WTC11 (cell line): ENCODE measurements at regions not wholly inside any gene's neighbourhood (a gene's known extent, or its start where the extent isn't known, plus 50 kb on each side); places are given as distances from the start of the nearest gene placed in this dataset.

Experiments used
- CBFB ChIP-seq: sonication (generic); formaldehyde crosslinking; IDR thresholded peaks from 2 replicates; pipeline ENCODE4 v1.8.1; 2022; ENCODE audit warnings: mild to moderate bottlenecking, low read depth, missing genetic modification reagents
- ESRRA ChIP-seq: sonication (generic); formaldehyde crosslinking; IDR thresholded peaks from 2 replicates; pipeline ENCODE4 v1.8.1; 2022; ENCODE audit warnings: mild to moderate bottlenecking, missing genetic modification reagents, borderline replicate concordance
- ETV6 ChIP-seq: sonication (generic); formaldehyde crosslinking; IDR thresholded peaks from 2 replicates; pipeline ENCODE4 v1.8.1; 2022; ENCODE audit warnings: mild to moderate bottlenecking, missing genetic modification reagents
- FOXK1 ChIP-seq: sonication (generic); formaldehyde crosslinking; IDR thresholded peaks from 2 replicates; pipeline ENCODE4 v1.8.0; 2022; ENCODE audit warnings: mild to moderate bottlenecking, moderate library complexity, missing genetic modification reagents
- GABPB1 ChIP-seq: sonication (generic); formaldehyde crosslinking; IDR thresholded peaks from 2 replicates; pipeline ENCODE4 v1.8.1; 2023; ENCODE audit warnings: mild to moderate bottlenecking, missing genetic modification reagents
- HMGA2 ChIP-seq: fragments of 250-450 bp; sonication (Bioruptor Pico); IDR thresholded peaks from 2 replicates; pipeline ENCODE4 v1.4.0; 2021; ENCODE audit warnings: mild to moderate bottlenecking, moderate library complexity
- JAZF1 ChIP-seq: fragments of 250-450 bp; sonication (Bioruptor Pico); IDR thresholded peaks from 2 replicates; pipeline ENCODE4 v1.9.0; 2021; ENCODE audit warnings: moderate library complexity, mild to moderate bottlenecking, inconsistent platforms
- MYBL2 ChIP-seq: sonication (generic); formaldehyde crosslinking; IDR thresholded peaks from 2 replicates; pipeline ENCODE4 v1.8.1; 2023; ENCODE audit warnings: mild to moderate bottlenecking, moderate library complexity, missing genetic modification reagents
- NFE2L1 ChIP-seq: sonication (generic); formaldehyde crosslinking; IDR thresholded peaks from 2 replicates; pipeline ENCODE4 v1.8.1; 2023; ENCODE audit warnings: missing genetic modification reagents
- SMAD4 ChIP-seq: sonication (generic); formaldehyde crosslinking; IDR thresholded peaks from 2 replicates; pipeline ENCODE4 v1.8.0; 2022; ENCODE audit warnings: mild to moderate bottlenecking, missing genetic modification reagents
- ZNF263 ChIP-seq: sonication (generic); formaldehyde crosslinking; IDR thresholded peaks from 2 replicates; pipeline ENCODE4 v1.8.1; 2022; ENCODE audit warnings: low read depth, mild to moderate bottlenecking, moderate library complexity, missing genetic modification reagents
- ZNF671 ChIP-seq: fragments of 250-450 bp; sonication (Bioruptor Pico); IDR thresholded peaks from 2 replicates; pipeline ENCODE4 v1.8.0; 2021; ENCODE audit warnings: mild to moderate bottlenecking
- TF ChIP-seq, protein P1 (sequence below): sonication (generic); formaldehyde crosslinking; IDR thresholded peaks from 2 replicates; pipeline ENCODE4 v1.8.0; 2022; ENCODE audit warnings: mild to moderate bottlenecking, missing genetic modification reagents
- TF ChIP-seq, protein P2 (sequence below): fragments of 250-450 bp; sonication (Bioruptor Pico); IDR thresholded peaks from 2 replicates; pipeline ENCODE4 v1.8.0; 2021; ENCODE audit warnings: mild to moderate bottlenecking
- TF ChIP-seq, protein P3 (sequence below): sonication (generic); formaldehyde crosslinking; IDR thresholded peaks from 2 replicates; pipeline ENCODE4 v1.8.1; 2023; ENCODE audit warnings: mild to moderate bottlenecking, missing genetic modification reagents, borderline replicate concordance
- TF ChIP-seq, protein P4 (sequence below): fragments of 250-450 bp; sonication (Bioruptor Pico); IDR thresholded peaks from 2 replicates; pipeline ENCODE4 v1.9.0; 2021; ENCODE audit warnings: mild to moderate bottlenecking
- TF ChIP-seq, protein P5 (sequence below): sonication (generic); formaldehyde crosslinking; IDR thresholded peaks from 2 replicates; pipeline ENCODE4 v1.8.1; 2022; ENCODE audit warnings: mild to moderate bottlenecking, missing genetic modification reagents, moderate library complexity, borderline replicate concordance
- TF ChIP-seq, protein P6 (sequence below): sonication (generic); formaldehyde crosslinking; IDR thresholded peaks from 2 replicates; pipeline ENCODE4 v1.8.0; 2023; ENCODE audit warnings: mild to moderate bottlenecking, missing genetic modification reagents
- TF ChIP-seq, protein P7 (sequence below): fragments of 200-600 bp; IDR thresholded peaks from 2 replicates; pipeline ENCODE4 v1.8.0; 2022; ENCODE audit warnings: antibody characterized with exemption
- TF ChIP-seq, protein P8 (sequence below): fragments of 250-450 bp; sonication (Bioruptor Pico); conservative IDR thresholded peaks from 2 replicates; pipeline ENCODE4 v1.9.0; 2021; ENCODE audit warnings: mild to moderate bottlenecking
- TF ChIP-seq, protein P9 (sequence below): sonication (generic); formaldehyde crosslinking; IDR thresholded peaks from 2 replicates; pipeline ENCODE4 v1.8.0; 2022; ENCODE audit warnings: mild to moderate bottlenecking, missing genetic modification reagents

DNA sequence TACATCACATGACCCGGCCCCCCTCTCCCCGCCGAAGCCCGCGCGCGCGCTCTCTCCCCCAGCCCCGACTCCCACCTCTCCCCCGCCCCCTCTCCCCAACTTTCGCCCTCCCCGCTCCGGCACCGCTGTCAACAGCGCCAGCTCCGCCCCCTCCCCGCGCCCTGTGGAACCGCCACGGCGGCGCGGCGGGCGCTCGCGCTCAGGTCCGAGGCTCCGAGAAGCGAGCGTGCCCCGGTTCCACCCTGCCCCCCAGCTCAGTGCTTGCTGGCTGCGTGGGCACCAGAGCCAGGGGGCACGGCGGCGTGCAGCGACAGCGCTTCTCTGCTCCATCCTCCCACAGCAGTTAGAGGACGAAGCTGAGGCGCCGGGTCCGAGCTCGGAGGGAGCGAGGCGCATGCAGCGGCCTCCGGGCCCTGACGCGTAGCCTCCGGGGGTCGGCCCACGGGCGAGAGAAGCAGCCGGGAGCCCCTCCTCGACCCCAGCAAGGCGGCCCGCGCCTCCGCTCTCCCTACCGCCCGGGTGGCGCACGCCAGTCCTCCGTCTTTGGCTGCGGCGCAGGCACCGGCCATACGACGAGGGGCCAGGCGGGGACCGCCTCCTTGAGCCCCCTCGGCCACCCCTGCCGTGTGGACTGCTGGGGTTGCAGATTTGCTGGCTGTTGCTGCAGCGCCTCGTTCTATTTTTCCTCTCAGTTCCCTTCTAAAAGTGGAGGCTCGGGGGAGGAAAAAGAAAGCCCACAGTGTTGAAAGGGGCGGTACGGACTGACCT, 109.5 kb downstream of the KCNRG start (continued):
- TF ChIP-seq, protein P1, sequence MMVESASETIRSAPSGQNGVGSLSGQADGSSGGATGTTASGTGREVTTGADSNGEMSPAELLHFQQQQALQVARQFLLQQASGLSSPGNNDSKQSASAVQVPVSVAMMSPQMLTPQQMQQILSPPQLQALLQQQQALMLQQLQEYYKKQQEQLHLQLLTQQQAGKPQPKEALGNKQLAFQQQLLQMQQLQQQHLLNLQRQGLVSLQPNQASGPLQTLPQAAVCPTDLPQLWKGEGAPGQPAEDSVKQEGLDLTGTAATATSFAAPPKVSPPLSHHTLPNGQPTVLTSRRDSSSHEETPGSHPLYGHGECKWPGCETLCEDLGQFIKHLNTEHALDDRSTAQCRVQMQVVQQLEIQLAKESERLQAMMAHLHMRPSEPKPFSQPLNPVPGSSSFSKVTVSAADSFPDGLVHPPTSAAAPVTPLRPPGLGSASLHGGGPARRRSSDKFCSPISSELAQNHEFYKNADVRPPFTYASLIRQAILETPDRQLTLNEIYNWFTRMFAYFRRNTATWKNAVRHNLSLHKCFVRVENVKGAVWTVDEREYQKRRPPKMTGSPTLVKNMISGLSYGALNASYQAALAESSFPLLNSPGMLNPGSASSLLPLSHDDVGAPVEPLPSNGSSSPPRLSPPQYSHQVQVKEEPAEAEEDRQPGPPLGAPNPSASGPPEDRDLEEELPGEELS: peak; percentile 32; the same call in 1 of the 2 replicates
- TF ChIP-seq, protein P2, sequence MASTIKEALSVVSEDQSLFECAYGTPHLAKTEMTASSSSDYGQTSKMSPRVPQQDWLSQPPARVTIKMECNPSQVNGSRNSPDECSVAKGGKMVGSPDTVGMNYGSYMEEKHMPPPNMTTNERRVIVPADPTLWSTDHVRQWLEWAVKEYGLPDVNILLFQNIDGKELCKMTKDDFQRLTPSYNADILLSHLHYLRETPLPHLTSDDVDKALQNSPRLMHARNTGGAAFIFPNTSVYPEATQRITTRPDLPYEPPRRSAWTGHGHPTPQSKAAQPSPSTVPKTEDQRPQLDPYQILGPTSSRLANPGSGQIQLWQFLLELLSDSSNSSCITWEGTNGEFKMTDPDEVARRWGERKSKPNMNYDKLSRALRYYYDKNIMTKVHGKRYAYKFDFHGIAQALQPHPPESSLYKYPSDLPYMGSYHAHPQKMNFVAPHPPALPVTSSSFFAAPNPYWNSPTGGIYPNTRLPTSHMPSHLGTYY (CRISPR knock-in tag): no peak
- TF ChIP-seq JAZF1 (CRISPR knock-in tag) (no peak), MYBL2 (CRISPR knock-in tag) (no peak), ZNF671 (CRISPR knock-in tag) (no peak), ZNF263 (no peak), HMGA2 (CRISPR knock-in tag) (no peak), SMAD4 (CRISPR knock-in tag) (no peak), ESRRA (no peak), NFE2L1 (CRISPR knock-in tag) (peak; percentile 22; the same call in 1 of the 2 replicates), FOXK1 (CRISPR knock-in tag) (0 out of 2 replicates have a peak, but pooled peaks have one; percentile 5), GABPB1 (no peak), CBFB (CRISPR knock-in tag) (no peak), ETV6 (no peak)
- TF ChIP-seq, protein P3, sequence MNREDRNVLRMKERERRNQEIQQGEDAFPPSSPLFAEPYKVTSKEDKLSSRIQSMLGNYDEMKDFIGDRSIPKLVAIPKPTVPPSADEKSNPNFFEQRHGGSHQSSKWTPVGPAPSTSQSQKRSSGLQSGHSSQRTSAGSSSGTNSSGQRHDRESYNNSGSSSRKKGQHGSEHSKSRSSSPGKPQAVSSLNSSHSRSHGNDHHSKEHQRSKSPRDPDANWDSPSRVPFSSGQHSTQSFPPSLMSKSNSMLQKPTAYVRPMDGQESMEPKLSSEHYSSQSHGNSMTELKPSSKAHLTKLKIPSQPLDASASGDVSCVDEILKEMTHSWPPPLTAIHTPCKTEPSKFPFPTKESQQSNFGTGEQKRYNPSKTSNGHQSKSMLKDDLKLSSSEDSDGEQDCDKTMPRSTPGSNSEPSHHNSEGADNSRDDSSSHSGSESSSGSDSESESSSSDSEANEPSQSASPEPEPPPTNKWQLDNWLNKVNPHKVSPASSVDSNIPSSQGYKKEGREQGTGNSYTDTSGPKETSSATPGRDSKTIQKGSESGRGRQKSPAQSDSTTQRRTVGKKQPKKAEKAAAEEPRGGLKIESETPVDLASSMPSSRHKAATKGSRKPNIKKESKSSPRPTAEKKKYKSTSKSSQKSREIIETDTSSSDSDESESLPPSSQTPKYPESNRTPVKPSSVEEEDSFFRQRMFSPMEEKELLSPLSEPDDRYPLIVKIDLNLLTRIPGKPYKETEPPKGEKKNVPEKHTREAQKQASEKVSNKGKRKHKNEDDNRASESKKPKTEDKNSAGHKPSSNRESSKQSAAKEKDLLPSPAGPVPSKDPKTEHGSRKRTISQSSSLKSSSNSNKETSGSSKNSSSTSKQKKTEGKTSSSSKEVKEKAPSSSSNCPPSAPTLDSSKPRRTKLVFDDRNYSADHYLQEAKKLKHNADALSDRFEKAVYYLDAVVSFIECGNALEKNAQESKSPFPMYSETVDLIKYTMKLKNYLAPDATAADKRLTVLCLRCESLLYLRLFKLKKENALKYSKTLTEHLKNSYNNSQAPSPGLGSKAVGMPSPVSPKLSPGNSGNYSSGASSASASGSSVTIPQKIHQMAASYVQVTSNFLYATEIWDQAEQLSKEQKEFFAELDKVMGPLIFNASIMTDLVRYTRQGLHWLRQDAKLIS (CRISPR knock-in tag): no peak
- TF ChIP-seq, protein P4, sequence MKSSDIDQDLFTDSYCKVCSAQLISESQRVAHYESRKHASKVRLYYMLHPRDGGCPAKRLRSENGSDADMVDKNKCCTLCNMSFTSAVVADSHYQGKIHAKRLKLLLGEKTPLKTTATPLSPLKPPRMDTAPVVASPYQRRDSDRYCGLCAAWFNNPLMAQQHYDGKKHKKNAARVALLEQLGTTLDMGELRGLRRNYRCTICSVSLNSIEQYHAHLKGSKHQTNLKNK (CRISPR knock-in tag): no peak
- TF ChIP-seq, protein P5, sequence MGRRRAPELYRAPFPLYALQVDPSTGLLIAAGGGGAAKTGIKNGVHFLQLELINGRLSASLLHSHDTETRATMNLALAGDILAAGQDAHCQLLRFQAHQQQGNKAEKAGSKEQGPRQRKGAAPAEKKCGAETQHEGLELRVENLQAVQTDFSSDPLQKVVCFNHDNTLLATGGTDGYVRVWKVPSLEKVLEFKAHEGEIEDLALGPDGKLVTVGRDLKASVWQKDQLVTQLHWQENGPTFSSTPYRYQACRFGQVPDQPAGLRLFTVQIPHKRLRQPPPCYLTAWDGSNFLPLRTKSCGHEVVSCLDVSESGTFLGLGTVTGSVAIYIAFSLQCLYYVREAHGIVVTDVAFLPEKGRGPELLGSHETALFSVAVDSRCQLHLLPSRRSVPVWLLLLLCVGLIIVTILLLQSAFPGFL (CRISPR knock-in tag): no peak; the same call in 1 of the 2 replicates
- TF ChIP-seq, protein P6, sequence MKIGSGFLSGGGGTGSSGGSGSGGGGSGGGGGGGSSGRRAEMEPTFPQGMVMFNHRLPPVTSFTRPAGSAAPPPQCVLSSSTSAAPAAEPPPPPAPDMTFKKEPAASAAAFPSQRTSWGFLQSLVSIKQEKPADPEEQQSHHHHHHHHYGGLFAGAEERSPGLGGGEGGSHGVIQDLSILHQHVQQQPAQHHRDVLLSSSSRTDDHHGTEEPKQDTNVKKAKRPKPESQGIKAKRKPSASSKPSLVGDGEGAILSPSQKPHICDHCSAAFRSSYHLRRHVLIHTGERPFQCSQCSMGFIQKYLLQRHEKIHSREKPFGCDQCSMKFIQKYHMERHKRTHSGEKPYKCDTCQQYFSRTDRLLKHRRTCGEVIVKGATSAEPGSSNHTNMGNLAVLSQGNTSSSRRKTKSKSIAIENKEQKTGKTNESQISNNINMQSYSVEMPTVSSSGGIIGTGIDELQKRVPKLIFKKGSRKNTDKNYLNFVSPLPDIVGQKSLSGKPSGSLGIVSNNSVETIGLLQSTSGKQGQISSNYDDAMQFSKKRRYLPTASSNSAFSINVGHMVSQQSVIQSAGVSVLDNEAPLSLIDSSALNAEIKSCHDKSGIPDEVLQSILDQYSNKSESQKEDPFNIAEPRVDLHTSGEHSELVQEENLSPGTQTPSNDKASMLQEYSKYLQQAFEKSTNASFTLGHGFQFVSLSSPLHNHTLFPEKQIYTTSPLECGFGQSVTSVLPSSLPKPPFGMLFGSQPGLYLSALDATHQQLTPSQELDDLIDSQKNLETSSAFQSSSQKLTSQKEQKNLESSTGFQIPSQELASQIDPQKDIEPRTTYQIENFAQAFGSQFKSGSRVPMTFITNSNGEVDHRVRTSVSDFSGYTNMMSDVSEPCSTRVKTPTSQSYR: peak; percentile 75; the same call in 1 of the 2 replicates
- TF ChIP-seq, protein P7, sequence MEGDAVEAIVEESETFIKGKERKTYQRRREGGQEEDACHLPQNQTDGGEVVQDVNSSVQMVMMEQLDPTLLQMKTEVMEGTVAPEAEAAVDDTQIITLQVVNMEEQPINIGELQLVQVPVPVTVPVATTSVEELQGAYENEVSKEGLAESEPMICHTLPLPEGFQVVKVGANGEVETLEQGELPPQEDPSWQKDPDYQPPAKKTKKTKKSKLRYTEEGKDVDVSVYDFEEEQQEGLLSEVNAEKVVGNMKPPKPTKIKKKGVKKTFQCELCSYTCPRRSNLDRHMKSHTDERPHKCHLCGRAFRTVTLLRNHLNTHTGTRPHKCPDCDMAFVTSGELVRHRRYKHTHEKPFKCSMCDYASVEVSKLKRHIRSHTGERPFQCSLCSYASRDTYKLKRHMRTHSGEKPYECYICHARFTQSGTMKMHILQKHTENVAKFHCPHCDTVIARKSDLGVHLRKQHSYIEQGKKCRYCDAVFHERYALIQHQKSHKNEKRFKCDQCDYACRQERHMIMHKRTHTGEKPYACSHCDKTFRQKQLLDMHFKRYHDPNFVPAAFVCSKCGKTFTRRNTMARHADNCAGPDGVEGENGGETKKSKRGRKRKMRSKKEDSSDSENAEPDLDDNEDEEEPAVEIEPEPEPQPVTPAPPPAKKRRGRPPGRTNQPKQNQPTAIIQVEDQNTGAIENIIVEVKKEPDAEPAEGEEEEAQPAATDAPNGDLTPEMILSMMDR: no peak
- TF ChIP-seq, protein P8, sequence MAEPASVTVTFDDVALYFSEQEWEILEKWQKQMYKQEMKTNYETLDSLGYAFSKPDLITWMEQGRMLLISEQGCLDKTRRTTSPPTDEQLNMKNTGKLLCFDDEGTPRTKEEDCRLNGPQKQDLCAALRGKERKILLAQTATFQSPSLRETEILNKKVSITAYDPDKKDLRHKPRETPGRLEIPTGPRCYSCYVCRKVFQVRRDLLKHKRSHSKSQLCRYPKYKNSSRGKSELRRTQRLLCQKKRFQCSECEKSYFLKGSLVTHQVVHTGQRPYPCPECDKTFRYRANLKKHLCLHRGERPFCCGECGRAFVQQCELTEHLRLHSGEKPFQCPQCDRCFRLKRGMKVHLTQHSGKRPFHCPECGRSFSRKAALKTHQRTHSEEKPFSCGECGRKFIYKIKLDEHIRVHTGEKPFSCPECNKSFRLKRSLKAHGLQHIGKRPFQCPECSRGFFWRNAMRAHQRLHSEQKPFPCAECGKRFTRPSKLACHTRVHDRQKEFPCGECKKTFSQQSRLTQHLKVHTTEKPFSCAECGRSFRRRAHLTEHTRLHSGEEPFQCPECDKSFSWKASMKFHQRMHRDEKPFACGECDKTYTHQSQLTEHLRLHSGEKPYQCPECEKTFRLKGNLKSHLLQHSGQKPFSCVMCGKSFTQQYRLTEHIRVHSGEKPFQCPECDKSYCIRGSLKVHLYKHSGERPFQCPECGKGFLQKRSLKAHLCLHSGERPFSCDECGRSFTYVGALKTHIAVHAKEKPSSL (CRISPR knock-in tag): no peak
- TF ChIP-seq, protein P9, sequence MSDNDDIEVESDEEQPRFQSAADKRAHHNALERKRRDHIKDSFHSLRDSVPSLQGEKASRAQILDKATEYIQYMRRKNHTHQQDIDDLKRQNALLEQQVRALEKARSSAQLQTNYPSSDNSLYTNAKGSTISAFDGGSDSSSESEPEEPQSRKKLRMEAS: no peak
